Osteocyte (in vitro differentiated cells): ENCODE measurements at regions not wholly inside any gene's neighbourhood (a gene's known extent, or its start where the extent isn't known, plus 50 kb on each side); places are given as distances from the start of the nearest gene placed in this dataset.

Experiments
- DNase-seq: peaks from one replicate; pipeline ENCODE4 v3.0.0; 2021; ENCODE audit warnings: mixed read lengths; ENCODE audit not compliant: unreplicated experiment; ENCODE audit errors: extremely low spot score
- H3K27ac Mint-ChIP-seq: one replicate; pipeline ENCODE4 v1.8.0; 2021; ENCODE audit warnings: mild to moderate bottlenecking, mixed read lengths; ENCODE audit not compliant: unreplicated experiment
- H3K27me3 Mint-ChIP-seq: one replicate; pipeline ENCODE4 v1.8.0; 2021; ENCODE audit warnings: mixed read lengths; ENCODE audit not compliant: unreplicated experiment
- H3K36me3 Mint-ChIP-seq: one replicate; pipeline ENCODE4 v1.8.0; 2021; ENCODE audit warnings: mixed read lengths; ENCODE audit not compliant: unreplicated experiment
- H3K4me1 Mint-ChIP-seq: one replicate; pipeline ENCODE4 v1.8.0; 2021; ENCODE audit warnings: mixed read lengths; ENCODE audit not compliant: unreplicated experiment
- H3K4me3 Mint-ChIP-seq: one replicate; pipeline ENCODE4 v1.8.0; 2021; ENCODE audit warnings: mild to moderate bottlenecking, moderate library complexity, mixed read lengths; ENCODE audit not compliant: unreplicated experiment
- H3K9me3 Mint-ChIP-seq: one replicate; pipeline ENCODE4 v1.8.0; 2021; ENCODE audit warnings: mixed read lengths; ENCODE audit not compliant: unreplicated experiment
- CTCF ChIP-seq: fragments of 200-600 bp; sonication (generic); IDR thresholded peaks from 2 replicates; pipeline ENCODE4 v1.5.0; 2021; ENCODE audit warnings: antibody characterized with exemption, mild to moderate bottlenecking, moderate library complexity

GRCh38 chr16:51389881-51390280, 238.8 kb upstream of the SALL1 start:
- Mint-ChIP-seq H3K27me3 (no peaks in the 10 kb centered on the region), H3K4me1 (no peaks in the 10 kb centered on the region), H3K9me3 (peaks cover 29% of the 10 kb centered on the region)

GRCh38 chr16:51388516-51388951, 237.5 kb upstream of the SALL1 start:
- H3K36me3 Mint-ChIP-seq: no peaks in the 10 kb centered on the region
- DNase-seq: no peak
- no peak overlapping the region for H3K4me3 Mint-ChIP-seq
- no peaks in the 10 kb centered on the region for H3K27me3 Mint-ChIP-seq
- peaks cover 27% of the 10 kb centered on the region for H3K9me3 Mint-ChIP-seq
- no peaks in the 10 kb centered on the region for H3K4me1 Mint-ChIP-seq
- no peak overlapping the region for H3K27ac Mint-ChIP-seq
- TF ChIP-seq CTCF: no peak

More at GRCh38 chr16:51389881-51390280, 238.8 kb upstream of the SALL1 start:
- TF ChIP-seq CTCF: no peak
- no peak overlapping the region for H3K4me3 Mint-ChIP-seq
- no peak for DNase-seq
- no peaks in the 10 kb centered on the region for H3K36me3 Mint-ChIP-seq
- no peak overlapping the region for H3K27ac Mint-ChIP-seq

GRCh38 chr16:51383909-51384308, 232.8 kb upstream of the SALL1 start:
- H3K27ac Mint-ChIP-seq: no peak overlapping the region
- H3K4me3 Mint-ChIP-seq: no peak overlapping the region
- H3K27me3 Mint-ChIP-seq: no peaks in the 10 kb centered on the region
- no peak for TF ChIP-seq CTCF
- DNase-seq: no peak
- H3K4me1 Mint-ChIP-seq: no peaks in the 10 kb centered on the region
- no peaks in the 10 kb centered on the region for H3K36me3 Mint-ChIP-seq
- H3K9me3 Mint-ChIP-seq: peaks cover 18% of the 10 kb centered on the region

GRCh38 chr16:51382940-51383339, 231.9 kb upstream of the SALL1 start:
- H3K4me3 Mint-ChIP-seq: no peak overlapping the region
- no peaks in the 10 kb centered on the region for H3K4me1 Mint-ChIP-seq
- no peaks in the 10 kb centered on the region for H3K36me3 Mint-ChIP-seq
- no peak overlapping the region for H3K27ac Mint-ChIP-seq
- TF ChIP-seq CTCF: no peak
- H3K27me3 Mint-ChIP-seq: no peaks in the 10 kb centered on the region
- no peak for DNase-seq
- peaks cover 17% of the 10 kb centered on the region for H3K9me3 Mint-ChIP-seq

GRCh38 chr16:51382211-51382610, 231.1 kb upstream of the SALL1 start:
- Mint-ChIP-seq H3K4me3 (no peak overlapping the region), H3K27me3 (no peaks in the 10 kb centered on the region), H3K4me1 (no peaks in the 10 kb centered on the region), H3K9me3 (peaks cover 13% of the 10 kb centered on the region), H3K27ac (no peak overlapping the region), H3K36me3 (no peaks in the 10 kb centered on the region)
- TF ChIP-seq CTCF: no peak
- no peak for DNase-seq
